Activated T-cell treated with anti-CD3 and anti-CD28 coated beads, Interleukin-2, amount 50 U/mL, for 4 hours (primary cell): ENCODE measurements at regions not wholly inside any gene's neighbourhood (a gene's known extent, or its start where the extent isn't known, plus 50 kb on each side); places are given as distances from the start of the nearest gene placed in this dataset.

ENCODE experiments used
- ATAC-seq, 2 donors: fragments of 200-7000 bp; cut with Tn5 transposase; one replicate each; pipeline ENCODE4 v1.10.0; 2021
- DNase-seq: peaks from one replicate; pipeline ENCODE4 v3.0.0-alpha.2; 2020
- H3K27me3 Mint-ChIP-seq: one replicate; pipeline ENCODE4 v1.8.0; 2021; ENCODE audit warnings: low read depth, mixed read lengths
- H3K36me3 Mint-ChIP-seq: one replicate; pipeline ENCODE4 v1.8.0; 2022; ENCODE audit warnings: mixed read lengths; ENCODE audit not compliant: insufficient read depth
- H3K4me1 Mint-ChIP-seq: one replicate; pipeline ENCODE4 v1.8.0; 2021; ENCODE audit warnings: low read depth, mixed read lengths
- H3K4me3 Mint-ChIP-seq: one replicate; pipeline ENCODE4 v1.8.0; 2021; ENCODE audit warnings: mild to moderate bottlenecking, moderate library complexity, mixed read lengths
- H3K9me3 Mint-ChIP-seq: one replicate; pipeline ENCODE4 v1.8.0; 2021; ENCODE audit warnings: mixed read lengths

- Mint-ChIP-seq H3K27me3 (no peaks in the 10 kb centered on the region), H3K4me1 (peaks cover 6% of the 10 kb centered on the region), H3K9me3 (no peaks in the 10 kb centered on the region), H3K4me3 (no peak overlapping the region), H3K36me3 (no peaks in the 10 kb centered on the region)
- DNase-seq: no peak
- no peak for ATAC-seq
Measured at GRCh38 chr10:47133871-47134570, 166.0 kb upstream of the GDF10 start.

- peaks cover 6% of the 10 kb centered on the region for H3K4me1 Mint-ChIP-seq
- ATAC-seq (no peak), DNase-seq (no peak)
- H3K27me3 Mint-ChIP-seq: no peaks in the 10 kb centered on the region
- H3K4me3 Mint-ChIP-seq: no peak overlapping the region
- no peaks in the 10 kb centered on the region for H3K36me3 Mint-ChIP-seq
- H3K9me3 Mint-ChIP-seq: no peaks in the 10 kb centered on the region
Measured at GRCh38 chr10:47136866-47137265, 163.1 kb upstream of the GDF10 start.

- Mint-ChIP-seq H3K27me3 (no peaks in the 10 kb centered on the region), H3K9me3 (no peaks in the 10 kb centered on the region), H3K36me3 (no peaks in the 10 kb centered on the region), H3K4me3 (no peak overlapping the region), H3K4me1 (peaks cover 6% of the 10 kb centered on the region)
- ATAC-seq: no peak
- DNase-seq: no peak
Measured at GRCh38 chr10:47137311-47137851, 162.6 kb upstream of the GDF10 start.

- Mint-ChIP-seq H3K9me3 (no peaks in the 10 kb centered on the region), H3K36me3 (no peaks in the 10 kb centered on the region), H3K4me3 (no peak overlapping the region), H3K27me3 (no peaks in the 10 kb centered on the region), H3K4me1 (no peaks in the 10 kb centered on the region)
- ATAC-seq (no peak), DNase-seq (no peak)
Measured at GRCh38 chr10:47139121-47139520, 160.9 kb upstream of the GDF10 start.

- no peaks in the 10 kb centered on the region for H3K4me1 Mint-ChIP-seq
- H3K36me3 Mint-ChIP-seq: no peaks in the 10 kb centered on the region
- H3K27me3 Mint-ChIP-seq: no peaks in the 10 kb centered on the region
- no peak for DNase-seq
- ATAC-seq: no peak
- H3K9me3 Mint-ChIP-seq: no peaks in the 10 kb centered on the region
- H3K4me3 Mint-ChIP-seq: no peak overlapping the region
Measured at GRCh38 chr10:47140761-47141348, 159.1 kb upstream of the GDF10 start.

- no peaks in the 10 kb centered on the region for H3K27me3 Mint-ChIP-seq
- no peaks in the 10 kb centered on the region for H3K36me3 Mint-ChIP-seq
- H3K4me1 Mint-ChIP-seq: no peaks in the 10 kb centered on the region
Measured at GRCh38 chr10:47141349-47141748, 158.6 kb upstream of the GDF10 start.

GRCh38 chr10:47143072-47143471 is 156.9 kb upstream of the GDF10 start:
- Mint-ChIP-seq H3K27me3 (no peaks in the 10 kb centered on the region), H3K9me3 (no peaks in the 10 kb centered on the region), H3K4me3 (no peak overlapping the region), H3K4me1 (no peaks in the 10 kb centered on the region), H3K36me3 (no peaks in the 10 kb centered on the region)
- DNase-seq (no peak), ATAC-seq (no peak)

More at GRCh38 chr10:47141349-47141748, 158.6 kb upstream of the GDF10 start:
- H3K9me3 Mint-ChIP-seq: no peaks in the 10 kb centered on the region
- DNase-seq (no peak), ATAC-seq (no peak)
- no peak overlapping the region for H3K4me3 Mint-ChIP-seq

- no peaks in the 10 kb centered on the region for H3K4me1 Mint-ChIP-seq
- H3K27me3 Mint-ChIP-seq: no peaks in the 10 kb centered on the region
- ATAC-seq: no peak
- no peaks in the 10 kb centered on the region for H3K9me3 Mint-ChIP-seq
- no peak overlapping the region for H3K4me3 Mint-ChIP-seq
- DNase-seq: no peak
- no peaks in the 10 kb centered on the region for H3K36me3 Mint-ChIP-seq
Measured at GRCh38 chr10:47143473-47143872, 156.5 kb upstream of the GDF10 start.

GRCh38 chr10:47144525-47144924 is 155.5 kb upstream of the GDF10 start:
- DNase-seq (no peak), ATAC-seq (no peak)
- H3K4me3 Mint-ChIP-seq: no peak overlapping the region
- no peaks in the 10 kb centered on the region for H3K9me3 Mint-ChIP-seq
- H3K27me3 Mint-ChIP-seq: no peaks in the 10 kb centered on the region
- no peaks in the 10 kb centered on the region for H3K36me3 Mint-ChIP-seq
- H3K4me1 Mint-ChIP-seq: peaks cover 2% of the 10 kb centered on the region

GRCh38 chr10:47145290-47145934 is 154.6 kb upstream of the GDF10 start:
- DNase-seq (no peak), ATAC-seq (peak; percentile 63 to 92)
- Mint-ChIP-seq H3K36me3 (no peaks in the 10 kb centered on the region), H3K4me3 (no peak overlapping the region), H3K9me3 (no peaks in the 10 kb centered on the region), H3K4me1 (peaks cover 2% of the 10 kb centered on the region), H3K27me3 (no peaks in the 10 kb centered on the region)

GRCh38 chr10:47146572-47146971 is 153.4 kb upstream of the GDF10 start:
- Mint-ChIP-seq H3K36me3 (no peaks in the 10 kb centered on the region), H3K4me1 (peaks cover 2% of the 10 kb centered on the region)
- no peak for DNase-seq

GRCh38 chr10:47147186-47147585 is 152.8 kb upstream of the GDF10 start:
- no peak overlapping the region for H3K4me3 Mint-ChIP-seq

More at GRCh38 chr10:47146572-47146971, 153.4 kb upstream of the GDF10 start:
- no peaks in the 10 kb centered on the region for H3K9me3 Mint-ChIP-seq
- no peak overlapping the region for H3K4me3 Mint-ChIP-seq
- ATAC-seq: no peak
- no peaks in the 10 kb centered on the region for H3K27me3 Mint-ChIP-seq

GRCh38 chr10:47150581-47150980 is 149.4 kb upstream of the GDF10 start:
- no peaks in the 10 kb centered on the region for H3K27me3 Mint-ChIP-seq
- H3K36me3 Mint-ChIP-seq: no peaks in the 10 kb centered on the region
- no peak for ATAC-seq
- H3K9me3 Mint-ChIP-seq: peaks cover 8% of the 10 kb centered on the region
- no peak overlapping the region for H3K4me3 Mint-ChIP-seq
- peaks cover 7% of the 10 kb centered on the region for H3K4me1 Mint-ChIP-seq
- DNase-seq: no peak

More at GRCh38 chr10:47147186-47147585, 152.8 kb upstream of the GDF10 start:
- Mint-ChIP-seq H3K27me3 (no peaks in the 10 kb centered on the region), H3K9me3 (no peaks in the 10 kb centered on the region), H3K36me3 (no peaks in the 10 kb centered on the region), H3K4me1 (peaks cover 2% of the 10 kb centered on the region)
- ATAC-seq (no peak), DNase-seq (no peak)

- no peak for DNase-seq
- Mint-ChIP-seq H3K27me3 (no peaks in the 10 kb centered on the region), H3K9me3 (peaks cover 21% of the 10 kb centered on the region), H3K4me3 (no peak overlapping the region), H3K36me3 (peaks cover 3% of the 10 kb centered on the region), H3K4me1 (peaks cover 7% of the 10 kb centered on the region)
- no peak for ATAC-seq
Measured at GRCh38 chr10:47151920-47152319, 148.1 kb upstream of the GDF10 start.
